Kidney (tissue), 13 donors: ENCODE measurements at regions not wholly inside any gene's neighbourhood (a gene's known extent, or its start where the extent isn't known, plus 50 kb on each side); places are given as distances from the start of the nearest gene placed in this dataset.

ENCODE experiments used
- DNase-seq, 5 donors: peaks; one replicate each; pipeline ENCODE4 v3.0.0-alpha.2; 2013 to 2020
- FAIRE-seq: peaks from 2 replicates; lab custom pipeline; 2012; peaks lifted over from hg19 to GRCh38; lab: Jason Lieb, UNC
- H3K27ac ChIP-seq, 2 donors: one replicate each; pipeline ENCODE4 v1.7.0; 2013; ENCODE audit warnings: low read depth in 2 of 2, low read length in 2 of 2, inconsistent platforms in 1 of 2
- H3K27me3 ChIP-seq: one replicate; pipeline ENCODE4 v1.7.1; 2013; ENCODE audit warnings: low read length, inconsistent platforms; ENCODE audit not compliant: control insufficient read depth, insufficient read depth
- H3K36me3 ChIP-seq, 3 donors: one replicate each; pipeline versions ENCODE4 v1.7.0 to v1.7.1; 2013; ENCODE audit warnings: low read length in 3 of 3, control low read depth in 1 of 3, inconsistent platforms in 1 of 3; ENCODE audit not compliant: insufficient read depth in 3 of 3, control insufficient read depth in 2 of 3
- H3K4me1 ChIP-seq, 3 donors: one replicate each; pipeline versions ENCODE4 v1.7.0 to v1.7.1; 2013; ENCODE audit warnings: low read length in 3 of 3, inconsistent platforms in 1 of 3, low read depth in 1 of 3; ENCODE audit not compliant: control insufficient read depth in 2 of 3, insufficient read depth in 2 of 3
- H3K4me3 ChIP-seq, 3 donors: one replicate each; pipeline versions ENCODE4 v1.7.0 to v1.8.1; 2013; ENCODE audit warnings: low read length in 3 of 3, control low read depth in 1 of 3, inconsistent platforms in 1 of 3
- H3K9ac ChIP-seq, 3 donors: one replicate each; pipeline versions ENCODE4 v1.7.0 to v1.7.1; 2013; ENCODE audit warnings: low read length in 3 of 3, control low read depth in 1 of 3, inconsistent platforms in 1 of 3
- H3K9me3 ChIP-seq, 3 donors: one replicate each; pipeline versions ENCODE4 v1.7.0 to v1.7.1; 2013; ENCODE audit warnings: low read length in 3 of 3, control low read depth in 1 of 3, inconsistent platforms in 1 of 3; ENCODE audit not compliant: control insufficient read depth in 2 of 3, insufficient read depth in 1 of 3
- intact Hi-C: fragments of 100-400 bp; cut with DNase I; formaldehyde crosslinking; loops from one replicate; pipeline ENCODE4 v1.11.1; 2022
- TF ChIP-seq, protein P1 (sequence below): IDR thresholded peaks from 3 replicates; pipeline ENCODE4 v1.5.1; 2012; ENCODE audit warnings: mild to moderate bottlenecking, moderate library complexity, borderline replicate concordance; ENCODE audit not compliant: insufficient read depth; ENCODE audit errors: extremely low read depth
- donor health status: control.
- donor health status: control.
- donor health status: control.
- donor health status: control.
- donor health status: control.
- donor health status: DM: yes; HTN: yes; CAD: no.
- donor health status: Normal renal cell carcinoma (clear cell type).

- Histone ChIP-seq H3K9ac (no peak overlapping the region), H3K4me1 (peaks cover 0 to 4% (median 2%) of the 10 kb centered on the region in 3 donors), H3K27me3 (no peaks in the 10 kb centered on the region), H3K36me3 (no peaks in the 10 kb centered on the region), H3K27ac (no peak overlapping the region), H3K4me3 (no peak overlapping the region), H3K9me3 (no peaks in the 10 kb centered on the region)
- TF ChIP-seq, protein P1, sequence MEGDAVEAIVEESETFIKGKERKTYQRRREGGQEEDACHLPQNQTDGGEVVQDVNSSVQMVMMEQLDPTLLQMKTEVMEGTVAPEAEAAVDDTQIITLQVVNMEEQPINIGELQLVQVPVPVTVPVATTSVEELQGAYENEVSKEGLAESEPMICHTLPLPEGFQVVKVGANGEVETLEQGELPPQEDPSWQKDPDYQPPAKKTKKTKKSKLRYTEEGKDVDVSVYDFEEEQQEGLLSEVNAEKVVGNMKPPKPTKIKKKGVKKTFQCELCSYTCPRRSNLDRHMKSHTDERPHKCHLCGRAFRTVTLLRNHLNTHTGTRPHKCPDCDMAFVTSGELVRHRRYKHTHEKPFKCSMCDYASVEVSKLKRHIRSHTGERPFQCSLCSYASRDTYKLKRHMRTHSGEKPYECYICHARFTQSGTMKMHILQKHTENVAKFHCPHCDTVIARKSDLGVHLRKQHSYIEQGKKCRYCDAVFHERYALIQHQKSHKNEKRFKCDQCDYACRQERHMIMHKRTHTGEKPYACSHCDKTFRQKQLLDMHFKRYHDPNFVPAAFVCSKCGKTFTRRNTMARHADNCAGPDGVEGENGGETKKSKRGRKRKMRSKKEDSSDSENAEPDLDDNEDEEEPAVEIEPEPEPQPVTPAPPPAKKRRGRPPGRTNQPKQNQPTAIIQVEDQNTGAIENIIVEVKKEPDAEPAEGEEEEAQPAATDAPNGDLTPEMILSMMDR = no peak
- FAIRE-seq = no peak
- intact Hi-C loops = no loop called here
- DNase-seq = no peak
Observed at GRCh38 chr4:104899863-104900262, 246.8 kb upstream of the TET2 start.

- Histone ChIP-seq H3K27ac (no peak overlapping the region), H3K9me3 (no peaks in the 10 kb centered on the region), H3K27me3 (no peaks in the 10 kb centered on the region), H3K4me1 (peaks cover 0 to 4% (median 2%) of the 10 kb centered on the region in 3 donors), H3K9ac (no peak overlapping the region), H3K4me3 (no peak overlapping the region), H3K36me3 (no peaks in the 10 kb centered on the region)
- DNase-seq (no peak), FAIRE-seq (no peak)
- TF ChIP-seq, protein P1 = no peak
- intact Hi-C loops = no loop called here
Observed at GRCh38 chr4:104901438-104901837, 245.2 kb upstream of the TET2 start.

GRCh38 chr4:104901961-104902605 is 244.6 kb upstream of the TET2 start:
- FAIRE-seq (no peak), DNase-seq (no peak)
- Histone ChIP-seq H3K9ac (no peak overlapping the region), H3K9me3 (no peaks in the 10 kb centered on the region), H3K27ac (no peak overlapping the region), H3K4me1 (peaks cover 0 to 3% (median 2%) of the 10 kb centered on the region in 3 donors), H3K36me3 (no peaks in the 10 kb centered on the region), H3K4me3 (no peak overlapping the region), H3K27me3 (no peaks in the 10 kb centered on the region)
- intact Hi-C loops = no loop called here
- TF ChIP-seq, protein P1 = no peak

DNA sequence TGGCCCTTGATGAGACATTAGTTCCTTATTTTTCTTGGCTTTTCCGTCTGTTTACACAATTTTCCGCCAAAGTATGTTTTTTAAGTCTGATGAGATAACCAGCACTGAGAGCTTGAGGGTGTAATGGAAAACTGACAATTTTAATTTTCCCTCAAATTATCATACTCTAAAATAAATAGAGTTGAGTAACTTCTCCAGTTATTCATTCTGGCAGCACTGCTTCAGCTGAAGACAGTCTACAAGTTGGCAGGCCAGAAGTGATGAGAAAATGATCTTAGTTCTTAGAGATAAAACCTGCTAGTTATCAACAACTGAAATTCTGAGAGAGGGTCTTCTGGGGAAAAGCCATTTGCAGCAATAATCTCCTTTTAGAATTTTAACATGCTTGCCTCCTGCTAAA is 241.6 kb upstream of the TET2 start:
- FAIRE-seq = no peak
- intact Hi-C loops = no loop called here
- no peak overlapping the region for H3K27ac ChIP-seq

More for the DNA sequence above, 241.6 kb upstream of the TET2 start:
- Histone ChIP-seq H3K9ac (no peak overlapping the region), H3K9me3 (no peaks in the 10 kb centered on the region), H3K36me3 (no peaks in the 10 kb centered on the region), H3K4me3 (no peak overlapping the region), H3K27me3 (no peaks in the 10 kb centered on the region), H3K4me1 (peaks cover 0 to 2% (median 0%) of the 10 kb centered on the region in 3 donors)
- TF ChIP-seq, protein P1 = no peak
- no peak for DNase-seq
